GM20431 (cell line): ENCODE measurements at regions not wholly inside any gene's neighbourhood (a gene's known extent, or its start where the extent isn't known, plus 50 kb on each side); places are given as distances from the start of the nearest gene placed in this dataset.
"Not testable (repeated sequence)": the region's sequence is repeated elsewhere in the genome, so short reads cannot be mapped to it uniquely, and the experiment has no call there.

Experiments used
- in situ Hi-C: fragments of 300-500 bp; cut with MseI, MboI; formaldehyde crosslinking; loops from one replicate; pipeline ENCODE4 v1.15.0; 2020; ENCODE audit warnings: low sequenced_read_pairs; ENCODE audit not compliant: unreplicated experiment

- in situ Hi-C loops: no loop called here
These were observed 554.1 kb downstream of the KCTD12 start for GRCh38 chr13:76331943-76332712.

DNA sequence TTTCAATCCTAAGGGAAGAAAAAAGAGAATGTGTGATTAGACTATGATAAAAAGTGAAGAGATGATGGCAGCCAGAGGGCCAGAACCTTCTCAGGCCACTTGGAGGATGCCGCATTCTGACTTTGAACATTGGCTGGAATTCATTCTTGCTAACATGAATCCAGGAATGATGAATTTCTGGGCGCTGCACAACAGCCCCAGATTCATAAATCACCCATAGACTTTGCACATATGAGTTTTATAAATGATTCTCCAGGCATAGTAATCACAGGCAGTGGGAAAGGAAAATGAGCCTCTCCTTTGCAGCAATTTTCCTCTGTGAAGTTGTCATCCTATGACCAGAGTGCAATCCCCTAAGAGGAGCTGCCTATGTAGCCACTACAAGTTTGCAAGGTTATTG lies 555.4 kb downstream of the KCTD12 start:
- in situ Hi-C loops: no loop called here

- in situ Hi-C loops: no loop called here
These were observed 556.2 kb downstream of the KCTD12 start for GRCh38 chr13:76329866-76330580.

GRCh38 chr13:76329004-76329403 lies 557.2 kb downstream of the KCTD12 start:
- in situ Hi-C loops: no loop called here

DNA sequence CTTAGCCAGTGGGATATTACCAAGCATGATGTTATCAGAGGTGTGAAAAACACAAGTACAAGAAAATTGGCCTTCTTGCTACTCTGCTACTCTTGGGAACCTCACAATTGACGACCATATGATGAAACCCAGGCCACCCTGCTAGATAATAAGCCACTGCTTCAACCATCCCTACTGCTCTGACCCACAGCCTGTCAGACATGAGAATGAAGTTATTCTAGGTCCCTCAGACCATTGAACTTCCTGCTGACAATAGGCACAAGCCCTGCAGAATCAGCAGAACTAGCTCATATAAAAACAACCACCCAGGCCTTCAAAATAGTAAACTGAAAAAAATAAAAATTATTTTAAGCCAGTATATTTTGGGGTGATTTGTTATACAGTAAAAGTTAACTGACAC lies 559.9 kb downstream of the KCTD12 start:
- in situ Hi-C loops: no loop called here

GRCh38 chr13:76319921-76320320 lies 566.3 kb downstream of the KCTD12 start:
- in situ Hi-C loops: no loop called here

GRCh38 chr13:76316998-76317527 lies 569.1 kb downstream of the KCTD12 start:
- in situ Hi-C loops: no loop called here

- in situ Hi-C loops: no loop called here
These were observed 571.7 kb downstream of the KCTD12 start for GRCh38 chr13:76314495-76314894.

- in situ Hi-C loops: no loop called here
These were observed 579.1 kb downstream of the KCTD12 start for GRCh38 chr13:76307142-76307541.

DNA sequence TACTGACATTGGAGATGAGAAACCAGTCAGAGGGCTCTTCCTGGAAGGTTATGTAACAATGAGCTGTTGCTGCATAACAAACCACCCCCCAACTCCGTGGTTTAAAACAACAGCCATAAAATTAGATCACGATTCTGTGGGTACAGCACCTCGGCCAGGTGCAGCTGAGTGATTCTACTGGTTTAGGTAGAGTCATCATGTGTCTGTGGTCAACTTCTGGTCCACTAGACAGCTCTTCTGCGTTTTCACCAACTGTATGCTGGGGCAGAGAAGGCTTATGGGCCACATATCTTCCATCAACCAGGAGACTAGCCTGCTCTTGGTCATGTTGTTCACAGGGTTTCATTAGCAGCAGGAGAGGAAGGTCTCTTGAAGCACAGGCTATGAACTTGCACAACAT lies 585.5 kb downstream of the KCTD12 start:
- in situ Hi-C loops: no loop called here

DNA sequence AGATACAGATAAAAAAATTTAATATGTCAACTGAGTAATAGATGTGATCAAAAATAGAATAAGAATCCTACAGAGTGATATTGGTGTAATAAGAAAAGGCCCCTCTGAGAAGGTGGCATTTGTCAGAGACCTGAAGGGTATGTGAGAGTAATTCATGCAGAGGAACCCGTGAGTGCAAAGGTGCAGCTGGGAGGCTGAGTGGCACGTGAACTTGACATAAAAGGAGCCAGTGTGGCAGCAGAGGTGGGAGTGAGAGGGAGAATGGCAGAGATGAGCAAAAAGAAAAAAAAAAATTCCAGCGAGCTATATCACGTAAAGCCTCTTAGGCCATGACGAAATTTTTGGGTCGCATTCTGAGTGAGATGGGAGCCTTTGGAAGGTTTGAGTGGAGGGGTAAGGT lies 588.9 kb downstream of the KCTD12 start:
- in situ Hi-C loops: no loop called here

DNA sequence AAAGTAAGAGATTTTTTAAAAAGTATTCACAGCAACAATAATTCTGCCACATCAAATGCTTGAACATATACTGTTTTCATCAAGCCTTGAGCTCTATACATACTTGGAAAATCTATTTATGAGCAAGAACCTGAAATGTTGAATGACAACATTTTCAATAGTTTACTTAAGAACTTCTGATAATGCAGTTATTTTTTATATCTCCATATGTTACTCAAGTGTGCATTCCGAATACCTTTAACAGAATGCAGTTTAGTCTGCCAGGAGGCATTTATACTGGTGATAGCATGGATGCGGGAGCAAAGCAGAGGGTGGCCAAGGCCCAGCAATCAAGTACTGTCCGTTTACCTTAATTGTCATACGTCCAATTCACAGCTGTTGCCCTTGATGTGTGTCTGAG lies 589.5 kb downstream of the KCTD12 start:
- in situ Hi-C loops: no loop called here

GRCh38 chr13:76295020-76295419 lies 591.2 kb downstream of the KCTD12 start:
- in situ Hi-C loops: not testable (repeated sequence)

- in situ Hi-C loops: no loop called here
These were observed 592.5 kb downstream of the KCTD12 start for GRCh38 chr13:76293751-76294150.

- in situ Hi-C loops: no loop called here
These were observed 592.9 kb downstream of the KCTD12 start for GRCh38 chr13:76293346-76293745.

DNA sequence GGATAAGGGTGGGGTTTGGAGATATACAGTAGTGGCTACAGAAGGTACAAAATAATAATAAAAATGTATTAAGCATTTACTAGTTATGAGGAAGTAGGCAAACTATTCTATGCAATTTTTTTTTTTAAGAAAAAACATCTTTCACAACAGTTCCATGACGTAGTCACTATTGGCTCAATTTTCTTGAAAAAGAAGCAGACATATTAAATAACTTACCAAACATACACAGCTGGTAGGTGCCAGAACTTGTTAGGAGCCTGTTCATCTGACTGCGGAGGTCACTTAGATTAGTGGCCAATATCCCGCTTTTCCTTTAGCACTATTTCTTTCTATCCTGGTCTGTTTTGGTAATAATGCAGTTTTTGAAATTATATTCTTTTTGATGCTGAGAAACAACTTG lies 593.5 kb downstream of the KCTD12 start:
- in situ Hi-C loops: no loop called here

DNA sequence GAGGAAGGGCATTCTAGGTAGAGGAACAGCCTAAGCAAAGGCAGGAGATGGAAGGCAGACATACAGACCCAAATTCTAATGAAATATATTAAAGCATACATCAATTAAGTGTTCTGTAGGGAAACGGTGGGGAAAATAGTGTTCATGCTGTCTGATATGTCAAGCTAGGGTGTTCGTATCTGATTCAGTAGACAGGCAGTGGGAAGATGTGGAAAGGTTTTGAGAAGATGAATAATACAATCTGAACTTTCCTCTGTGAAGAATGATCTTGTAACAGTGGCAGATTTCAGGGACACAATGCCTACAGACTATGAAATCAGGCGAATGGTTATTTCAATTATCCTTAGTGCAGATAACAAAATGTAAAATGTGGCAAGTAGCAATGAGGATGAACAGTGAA lies 594.2 kb downstream of the KCTD12 start:
- in situ Hi-C loops: no loop called here

DNA sequence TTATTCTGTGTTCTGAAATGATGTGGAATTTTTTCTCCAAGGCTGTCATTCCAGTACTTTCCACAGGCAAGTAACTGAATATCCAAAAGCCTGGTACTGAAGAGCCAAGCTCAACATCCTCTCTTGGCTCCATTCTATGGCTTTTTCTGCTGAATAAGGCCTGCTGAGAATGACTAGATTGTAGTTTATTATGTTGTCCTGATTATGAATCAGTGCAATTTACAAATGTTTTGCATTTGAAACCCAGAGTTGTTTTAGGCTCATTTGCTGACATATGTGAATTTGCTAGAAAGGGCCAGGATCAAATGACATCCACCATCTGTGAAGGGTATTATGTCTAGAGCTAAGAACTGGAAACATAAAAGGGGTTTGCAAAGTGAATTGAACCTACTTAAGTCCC lies 596.6 kb downstream of the KCTD12 start:
- in situ Hi-C loops: no loop called here

- in situ Hi-C loops: no loop called here
These were observed 600.0 kb downstream of the KCTD12 start for GRCh38 chr13:76286178-76286577.

DNA sequence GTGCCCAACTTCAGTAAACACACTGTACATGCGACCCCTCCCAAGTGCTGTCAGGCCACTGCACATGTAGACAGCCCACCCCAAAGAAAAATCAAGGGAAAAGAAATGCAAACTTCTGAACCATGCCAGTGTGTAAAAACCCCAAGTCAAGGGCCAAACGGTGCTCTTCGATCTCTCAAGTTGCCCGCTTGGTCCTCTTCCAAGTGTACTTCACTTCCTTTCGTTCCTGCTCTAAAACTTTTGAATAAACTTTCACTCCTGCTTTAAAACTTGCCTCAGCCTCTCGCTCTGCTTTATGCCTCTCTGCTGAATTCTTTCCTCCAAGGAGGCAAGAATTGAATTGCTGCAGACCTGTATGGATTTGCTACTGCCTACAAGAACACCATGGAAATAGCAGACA lies 600.7 kb downstream of the KCTD12 start:
- in situ Hi-C loops: no loop called here

DNA sequence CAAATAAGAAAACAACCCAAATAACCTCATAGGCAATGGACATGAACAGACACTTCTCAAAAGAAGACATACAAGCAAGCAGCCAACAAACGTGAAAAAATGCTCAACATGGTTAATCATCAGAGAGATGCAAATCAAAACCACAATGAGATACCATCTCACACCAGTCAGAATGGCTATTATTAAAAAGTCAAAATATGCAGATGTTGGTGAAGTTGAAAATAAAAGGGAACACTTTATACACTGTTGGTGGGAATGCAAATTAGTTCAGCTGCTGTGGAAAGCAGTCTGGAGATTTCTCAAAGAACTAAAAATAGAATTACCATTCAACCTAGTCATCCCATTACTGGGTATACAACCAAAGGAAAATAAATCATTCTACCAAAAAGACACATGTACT lies 606.4 kb downstream of the KCTD12 start:
- in situ Hi-C loops: not testable (repeated sequence)
